Erythroblast (primary cell): ENCODE measurements at regions not wholly inside any gene's neighbourhood (a gene's known extent, or its start where the extent isn't known, plus 50 kb on each side); places are given as distances from the start of the nearest gene placed in this dataset.

Source experiments
- GATA1 ChIP-seq: IDR thresholded peaks from 2 replicates; pipeline ENCODE4 v1.6.1; 2011; ENCODE audit warnings: low read depth, mild to moderate bottlenecking, control low read depth, low read length, moderate library complexity
- POLR2A ChIP-seq: IDR thresholded peaks from 2 replicates; pipeline ENCODE4 v1.6.1; 2011; ENCODE audit warnings: mild to moderate bottlenecking, low read length

- TF ChIP-seq POLR2A (no peak), GATA1 (no peak)
Observed at GRCh38 chr6:127030836-127031235, 87.6 kb upstream of the RSPO3 start.
